Loucy (cell line): ENCODE measurements at regions not wholly inside any gene's neighbourhood (a gene's known extent, or its start where the extent isn't known, plus 50 kb on each side); places are given as distances from the start of the nearest gene placed in this dataset.
A peak's percentile ranks its signal among the peaks of the same experiment; 100 is the strongest.

Experiments used
- H2AFZ ChIP-seq: fragments of 200-600 bp; sonication (generic); 2 replicates; pipeline ENCODE4 v1.6.0; 2016; ENCODE audit warnings: antibody characterized with exemption, mild to moderate bottlenecking, low read length, moderate library complexity
- H3F3A ChIP-seq: fragments of 200-600 bp; 2 replicates; pipeline ENCODE4 v1.6.0; 2016; ENCODE audit warnings: antibody characterized with exemption, low read depth, mild to moderate bottlenecking
- H3K27me3 ChIP-seq: fragments of 200-600 bp; sonication (generic); 2 replicates; pipeline ENCODE4 v1.6.1; 2014; ENCODE audit warnings: low read length, mild to moderate bottlenecking; ENCODE audit not compliant: insufficient read depth, poor library complexity, severe bottlenecking
- H3K36me3 ChIP-seq: fragments of 200-600 bp; sonication (generic); 2 replicates; pipeline ENCODE4 v1.6.1; 2016; ENCODE audit warnings: low read length; ENCODE audit not compliant: insufficient read depth
- H3K4me1 ChIP-seq: fragments of 200-600 bp; sonication (generic); 2 replicates; pipeline ENCODE4 v1.5.1; 2014; ENCODE audit warnings: low read length, mild to moderate bottlenecking; ENCODE audit not compliant: insufficient read depth, poor library complexity, severe bottlenecking
- H3K4me2 ChIP-seq: fragments of 200-600 bp; sonication (generic); 2 replicates; pipeline ENCODE4 v1.6.0; 2014; ENCODE audit warnings: antibody characterized with exemption, low read length, low read depth, mild to moderate bottlenecking; ENCODE audit not compliant: poor library complexity, severe bottlenecking
- H3K4me3 ChIP-seq: fragments of 200-600 bp; sonication (generic); 2 replicates; pipeline ENCODE4 v1.5.1; 2014; ENCODE audit warnings: low read length, mild to moderate bottlenecking, mixed read lengths; ENCODE audit not compliant: poor library complexity, severe bottlenecking
- H3K79me2 ChIP-seq: fragments of 200-600 bp; sonication (generic); 2 replicates; pipeline ENCODE4 v1.6.1; 2014; ENCODE audit warnings: low read length; ENCODE audit not compliant: insufficient read depth
- H3K9ac ChIP-seq: fragments of 200-600 bp; sonication (generic); 2 replicates; pipeline ENCODE4 v1.6.0; 2014; ENCODE audit warnings: mild to moderate bottlenecking, low read depth, low read length, moderate library complexity; ENCODE audit not compliant: poor library complexity, severe bottlenecking
- H3K9me2 ChIP-seq: fragments of 200-600 bp; sonication (generic); replicated peaks from 2 replicates; pipeline ENCODE4 v1.6.1; 2016; ENCODE audit warnings: low read depth, low read length, mixed read lengths
- H3K9me3 ChIP-seq: fragments of 200-600 bp; sonication (generic); 2 replicates; pipeline ENCODE4 v1.6.1; 2014; ENCODE audit warnings: mild to moderate bottlenecking, antibody characterized with exemption, low read length, low read depth; ENCODE audit not compliant: insufficient read depth
- H4K20me1 ChIP-seq: fragments of 200-600 bp; sonication (generic); 2 replicates; pipeline ENCODE4 v1.6.0; 2014; ENCODE audit warnings: antibody characterized with exemption, low read length, mild to moderate bottlenecking; ENCODE audit not compliant: insufficient read depth, poor library complexity, severe bottlenecking
- CTCF ChIP-seq: fragments of 200-600 bp; sonication (generic); conservative IDR thresholded peaks from 2 replicates; pipeline ENCODE4 v1.5.1; 2014; ENCODE audit warnings: mild to moderate bottlenecking, antibody characterized with exemption, low read length
- EZH2phosphoT487 ChIP-seq: fragments of 200-600 bp; IDR thresholded peaks from 2 replicates; pipeline ENCODE4 v1.6.1; 2018; ENCODE audit warnings: antibody characterized with exemption, mild to moderate bottlenecking, moderate library complexity, borderline replicate concordance

- Histone ChIP-seq H3K9me2 (no peaks in the 10 kb centered on the region), H3K4me2 (peak overlapping the region; percentile 62), H3K9ac (no peak overlapping the region), H3K79me2 (peaks cover 98% of the 10 kb centered on the region), H3K4me3 (peak overlapping the region; percentile 36), H3K9me3 (peaks cover 6% of the 10 kb centered on the region; the same call in 1 of the 2 replicates), H4K20me1 (peaks cover 96% of the 10 kb centered on the region), H3F3A (peaks cover 8% of the 10 kb centered on the region; the same call in 1 of the 2 replicates), H3K4me1 (peaks cover 59% of the 10 kb centered on the region), H3K27me3 (no peaks in the 10 kb centered on the region), H2AFZ (no peak overlapping the region), H3K36me3 (peaks cover 3% of the 10 kb centered on the region; the same call in 1 of the 2 replicates)
- TF ChIP-seq CTCF (no peak), EZH2phosphoT487 (no peak)
Measured at GRCh38 chr3:72426618-72427397, 421.4 kb downstream of the SHQ1 start.

- no peaks in the 10 kb centered on the region for H3K9me2 ChIP-seq
- H3K79me2 ChIP-seq, result peaks cover 100% of the 10 kb centered on the region
- H3K9ac ChIP-seq, result no peak overlapping the region
- H4K20me1 ChIP-seq, result peaks cover 99% of the 10 kb centered on the region
- H3K4me1 ChIP-seq, result peaks cover 42% of the 10 kb centered on the region
- H3K27me3 ChIP-seq, result no peaks in the 10 kb centered on the region
- no peak for TF ChIP-seq CTCF
- TF ChIP-seq EZH2phosphoT487, result no peak
- peaks cover 10% of the 10 kb centered on the region; the same call in 1 of the 2 replicates for H3K36me3 ChIP-seq
- peaks cover 6% of the 10 kb centered on the region; the same call in 1 of the 2 replicates for H3F3A ChIP-seq
- no peak overlapping the region for H2AFZ ChIP-seq
- no peak overlapping the region for H3K4me2 ChIP-seq
- H3K9me3 ChIP-seq, result peaks cover 7% of the 10 kb centered on the region; the same call in 1 of the 2 replicates
- H3K4me3 ChIP-seq, result no peak overlapping the region
Measured at GRCh38 chr3:72423643-72424042, 424.6 kb downstream of the SHQ1 start.

- peaks cover 10% of the 10 kb centered on the region; the same call in 1 of the 2 replicates for H3K36me3 ChIP-seq
- H4K20me1 ChIP-seq, result peaks cover 99% of the 10 kb centered on the region
- no peak overlapping the region for H2AFZ ChIP-seq
- H3K9me2 ChIP-seq, result no peaks in the 10 kb centered on the region
- H3K4me2 ChIP-seq, result no peak overlapping the region
- no peak overlapping the region for H3K4me3 ChIP-seq
- peaks cover 7% of the 10 kb centered on the region; the same call in 1 of the 2 replicates for H3K9me3 ChIP-seq
- TF ChIP-seq EZH2phosphoT487, result no peak
- TF ChIP-seq CTCF, result no peak
- no peak overlapping the region for H3K9ac ChIP-seq
- H3K4me1 ChIP-seq, result peaks cover 32% of the 10 kb centered on the region
- peaks cover 100% of the 10 kb centered on the region for H3K79me2 ChIP-seq
- no peaks in the 10 kb centered on the region for H3K27me3 ChIP-seq
- H3F3A ChIP-seq, result no peaks in the 10 kb centered on the region
Measured at GRCh38 chr3:72421786-72422185, 426.5 kb downstream of the SHQ1 start.
